Neural cell (in vitro differentiated cells): ENCODE measurements at regions not wholly inside any gene's neighbourhood (a gene's known extent, or its start where the extent isn't known, plus 50 kb on each side); places are given as distances from the start of the nearest gene placed in this dataset.

Experiments used
- H2AFZ ChIP-seq: fragments of 200-600, 300-800 bp; sonication (generic), shearing (Covaris generic); 2 replicates; pipeline ENCODE4 v1.6.0; 2014; ENCODE audit warnings: low read depth, mild to moderate bottlenecking, antibody characterized with exemption, low read length, moderate library complexity
- H3F3A ChIP-seq: fragments of 200-600 bp; shearing (Covaris generic); 2 replicates; pipeline ENCODE4 v1.6.1; 2016; ENCODE audit warnings: mild to moderate bottlenecking, moderate library complexity, mixed read lengths, antibody characterized with exemption, low read length; ENCODE audit not compliant: insufficient read depth, poor library complexity, severe bottlenecking
- H3K27ac ChIP-seq: fragments of 200-600, 300-800 bp; sonication (generic), shearing (Covaris generic); 2 replicates; pipeline ENCODE4 v1.5.1; 2014; ENCODE audit warnings: mild to moderate bottlenecking, low read length, moderate library complexity
- H3K27me3 ChIP-seq: fragments of 300-800, 200-600 bp; sonication (generic), shearing (Covaris generic); 2 replicates; pipeline ENCODE4 v1.6.0; 2014; ENCODE audit warnings: mild to moderate bottlenecking, low read depth, low read length, moderate library complexity; ENCODE audit not compliant: insufficient read depth
- H3K36me3 ChIP-seq: fragments of 300-800, 200-600 bp; sonication (generic), shearing (Covaris generic); 2 replicates; pipeline ENCODE4 v1.5.1; 2014; ENCODE audit warnings: mild to moderate bottlenecking, antibody characterized with exemption, low read length, moderate library complexity; ENCODE audit not compliant: insufficient read depth
- H3K4me2 ChIP-seq: fragments of 300-800, 200-600 bp; sonication (generic), shearing (Covaris generic); 2 replicates; pipeline ENCODE4 v1.6.0; 2014; ENCODE audit warnings: mild to moderate bottlenecking, low read length
- H3K4me3 ChIP-seq: fragments of 300-800, 200-600 bp; sonication (generic), shearing (Covaris generic); 2 replicates; pipeline ENCODE4 v1.5.1; 2014; ENCODE audit warnings: mild to moderate bottlenecking, low read length, moderate library complexity
- H3K79me2 ChIP-seq: fragments of 200-600 bp; shearing (Covaris generic); replicated peaks from 2 replicates; pipeline ENCODE4 v1.6.0; 2014; ENCODE audit warnings: mild to moderate bottlenecking, low read length, moderate library complexity; ENCODE audit not compliant: insufficient read depth
- H3K9ac ChIP-seq: fragments of 300-800, 200-600 bp; sonication (generic), shearing (Covaris generic); 2 replicates; pipeline ENCODE4 v1.6.1; 2016; ENCODE audit warnings: mild to moderate bottlenecking, low read length, mixed read lengths
- H3K9me2 ChIP-seq: fragments of 200-600 bp; shearing (Covaris generic); 2 replicates; pipeline ENCODE4 v1.6.1; 2016; ENCODE audit warnings: mild to moderate bottlenecking, low read length, mixed read lengths; ENCODE audit not compliant: insufficient read depth
- H3K9me3 ChIP-seq: fragments of 200-600, 300-800 bp; sonication (generic), shearing (Covaris generic); 2 replicates; pipeline ENCODE4 v1.6.1; 2016; ENCODE audit warnings: mild to moderate bottlenecking, mixed run types, low read length, moderate library complexity, mixed read lengths
- H4K20me1 ChIP-seq: fragments of 200-600 bp; shearing (Covaris generic); 2 replicates; pipeline ENCODE4 v1.6.1; 2016; ENCODE audit warnings: mild to moderate bottlenecking, mixed run types; ENCODE audit not compliant: insufficient read depth
- EP300 ChIP-seq: fragments of 450-650 bp; conservative IDR thresholded peaks from 2 replicates; pipeline ENCODE4 v1.6.1; 2014; ENCODE audit warnings: antibody characterized with exemption, mild to moderate bottlenecking, moderate library complexity; ENCODE audit not compliant: poor library complexity, severe bottlenecking
- EZH2 ChIP-seq: fragments of 200-600, 300-800 bp; shearing (Covaris generic), sonication (generic); IDR thresholded peaks from 2 replicates; pipeline ENCODE4 v1.6.1; 2014; ENCODE audit warnings: antibody characterized with exemption, low read length, borderline replicate concordance, mild to moderate bottlenecking; ENCODE audit not compliant: insufficient read depth, poor library complexity, severe bottlenecking
- MXI1 ChIP-seq: fragments of 450-650 bp; conservative IDR thresholded peaks from 2 replicates; pipeline ENCODE4 v1.6.1; 2014; ENCODE audit warnings: antibody characterized with exemption, mild to moderate bottlenecking; ENCODE audit not compliant: poor library complexity, severe bottlenecking
- POLR2AphosphoS5 ChIP-seq: IDR thresholded peaks from 2 replicates; pipeline ENCODE4 v1.6.1; 2012
- RAD21 ChIP-seq: fragments of 450-650 bp; conservative IDR thresholded peaks from 2 replicates; pipeline ENCODE4 v1.6.1; 2014; ENCODE audit warnings: antibody characterized with exemption, mild to moderate bottlenecking, moderate library complexity
- SMC3 ChIP-seq: fragments of 450-650 bp; conservative IDR thresholded peaks from 2 replicates; pipeline ENCODE4 v1.6.1; 2014; ENCODE audit warnings: antibody characterized with exemption, mild to moderate bottlenecking, moderate library complexity; ENCODE audit not compliant: poor library complexity
- TF ChIP-seq, protein P1 (sequence below): IDR thresholded peaks from 2 replicates; pipeline ENCODE4 v1.6.1; 2012; ENCODE audit warnings: borderline replicate concordance
- TF ChIP-seq, protein P2 (sequence below): fragments of 450-650 bp; IDR thresholded peaks from 2 replicates; pipeline ENCODE4 v1.5.1; 2014; ENCODE audit warnings: antibody characterized with exemption, mild to moderate bottlenecking, moderate library complexity; ENCODE audit not compliant: poor library complexity, severe bottlenecking

DNA sequence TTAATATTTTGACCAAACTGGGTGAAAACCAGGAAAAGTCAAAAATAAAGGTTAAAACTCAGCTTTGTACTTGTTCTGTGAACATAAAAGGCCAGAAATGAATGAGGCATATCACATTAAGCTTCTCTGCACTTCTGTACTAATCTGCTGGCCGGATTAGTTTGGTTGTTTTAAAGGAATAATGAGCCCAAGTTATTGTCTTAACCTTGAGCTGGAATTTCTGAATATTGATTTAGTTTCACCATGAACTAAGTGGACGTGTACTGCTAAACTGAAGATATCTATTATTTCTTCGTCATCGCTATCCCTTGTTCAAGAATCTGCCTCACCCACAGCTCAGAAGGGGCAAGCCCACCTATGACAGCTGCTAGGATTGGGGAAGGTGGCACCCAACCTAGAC is 101.1 kb upstream of the FRMD4A start:
- Histone ChIP-seq H4K20me1 (no peaks in the 10 kb centered on the region), H3K27ac (no peak overlapping the region), H3K4me3 (no peak overlapping the region), H3K9ac (no peak overlapping the region), H3K9me3 (no peaks in the 10 kb centered on the region), H3K36me3 (no peaks in the 10 kb centered on the region), H3K27me3 (peaks cover 20% of the 10 kb centered on the region), H3K4me2 (no peak overlapping the region), H3F3A (no peaks in the 10 kb centered on the region), H2AFZ (no peak overlapping the region), H3K9me2 (no peaks in the 10 kb centered on the region), H3K79me2 (no peaks in the 10 kb centered on the region)
- TF ChIP-seq MXI1 (no peak), SMC3 (no peak), RAD21 (no peak)
- TF ChIP-seq, protein P1, sequence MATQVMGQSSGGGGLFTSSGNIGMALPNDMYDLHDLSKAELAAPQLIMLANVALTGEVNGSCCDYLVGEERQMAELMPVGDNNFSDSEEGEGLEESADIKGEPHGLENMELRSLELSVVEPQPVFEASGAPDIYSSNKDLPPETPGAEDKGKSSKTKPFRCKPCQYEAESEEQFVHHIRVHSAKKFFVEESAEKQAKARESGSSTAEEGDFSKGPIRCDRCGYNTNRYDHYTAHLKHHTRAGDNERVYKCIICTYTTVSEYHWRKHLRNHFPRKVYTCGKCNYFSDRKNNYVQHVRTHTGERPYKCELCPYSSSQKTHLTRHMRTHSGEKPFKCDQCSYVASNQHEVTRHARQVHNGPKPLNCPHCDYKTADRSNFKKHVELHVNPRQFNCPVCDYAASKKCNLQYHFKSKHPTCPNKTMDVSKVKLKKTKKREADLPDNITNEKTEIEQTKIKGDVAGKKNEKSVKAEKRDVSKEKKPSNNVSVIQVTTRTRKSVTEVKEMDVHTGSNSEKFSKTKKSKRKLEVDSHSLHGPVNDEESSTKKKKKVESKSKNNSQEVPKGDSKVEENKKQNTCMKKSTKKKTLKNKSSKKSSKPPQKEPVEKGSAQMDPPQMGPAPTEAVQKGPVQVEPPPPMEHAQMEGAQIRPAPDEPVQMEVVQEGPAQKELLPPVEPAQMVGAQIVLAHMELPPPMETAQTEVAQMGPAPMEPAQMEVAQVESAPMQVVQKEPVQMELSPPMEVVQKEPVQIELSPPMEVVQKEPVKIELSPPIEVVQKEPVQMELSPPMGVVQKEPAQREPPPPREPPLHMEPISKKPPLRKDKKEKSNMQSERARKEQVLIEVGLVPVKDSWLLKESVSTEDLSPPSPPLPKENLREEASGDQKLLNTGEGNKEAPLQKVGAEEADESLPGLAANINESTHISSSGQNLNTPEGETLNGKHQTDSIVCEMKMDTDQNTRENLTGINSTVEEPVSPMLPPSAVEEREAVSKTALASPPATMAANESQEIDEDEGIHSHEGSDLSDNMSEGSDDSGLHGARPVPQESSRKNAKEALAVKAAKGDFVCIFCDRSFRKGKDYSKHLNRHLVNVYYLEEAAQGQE, result no peak

DNA sequence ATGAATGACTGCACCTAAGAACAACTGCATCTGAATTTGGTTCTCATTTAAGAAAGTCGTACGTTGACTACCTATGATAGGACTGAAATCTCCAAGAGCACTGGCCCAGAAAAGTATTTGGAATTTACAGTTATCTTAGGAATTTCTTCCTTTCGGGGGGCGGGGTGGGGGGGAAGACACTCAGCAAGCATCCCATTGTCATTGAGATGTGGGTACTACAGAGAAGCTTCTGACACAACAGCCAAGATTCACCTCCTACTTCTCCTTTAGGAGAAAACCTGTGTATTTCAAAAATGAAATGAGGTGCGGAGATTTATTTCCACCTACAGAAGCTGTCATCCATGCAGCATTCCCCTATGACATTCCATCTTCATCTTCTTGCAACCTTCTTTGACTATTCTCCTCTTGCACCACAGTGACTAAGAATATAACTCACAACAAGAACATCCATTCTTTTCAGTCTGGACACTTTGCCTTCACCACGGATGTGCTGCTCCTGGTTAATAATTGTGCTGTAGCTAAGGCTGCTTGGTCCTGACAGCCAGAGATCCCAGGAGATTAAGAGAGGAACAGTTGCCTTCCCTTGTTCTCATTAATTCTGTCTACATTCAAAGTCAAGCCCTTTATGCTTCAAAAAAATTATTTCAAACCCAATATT is 98.4 kb upstream of the FRMD4A start:
- H2AFZ ChIP-seq, result no peak overlapping the region
- no peaks in the 10 kb centered on the region for H3K9me2 ChIP-seq
- no peaks in the 10 kb centered on the region for H3K36me3 ChIP-seq
- no peaks in the 10 kb centered on the region for H3F3A ChIP-seq
- H3K9ac ChIP-seq, result no peak overlapping the region
- no peaks in the 10 kb centered on the region for H3K9me3 ChIP-seq
- TF ChIP-seq SMC3, result no peak
- no peak for TF ChIP-seq EZH2
- no peak for TF ChIP-seq EP300
- TF ChIP-seq, protein P2, sequence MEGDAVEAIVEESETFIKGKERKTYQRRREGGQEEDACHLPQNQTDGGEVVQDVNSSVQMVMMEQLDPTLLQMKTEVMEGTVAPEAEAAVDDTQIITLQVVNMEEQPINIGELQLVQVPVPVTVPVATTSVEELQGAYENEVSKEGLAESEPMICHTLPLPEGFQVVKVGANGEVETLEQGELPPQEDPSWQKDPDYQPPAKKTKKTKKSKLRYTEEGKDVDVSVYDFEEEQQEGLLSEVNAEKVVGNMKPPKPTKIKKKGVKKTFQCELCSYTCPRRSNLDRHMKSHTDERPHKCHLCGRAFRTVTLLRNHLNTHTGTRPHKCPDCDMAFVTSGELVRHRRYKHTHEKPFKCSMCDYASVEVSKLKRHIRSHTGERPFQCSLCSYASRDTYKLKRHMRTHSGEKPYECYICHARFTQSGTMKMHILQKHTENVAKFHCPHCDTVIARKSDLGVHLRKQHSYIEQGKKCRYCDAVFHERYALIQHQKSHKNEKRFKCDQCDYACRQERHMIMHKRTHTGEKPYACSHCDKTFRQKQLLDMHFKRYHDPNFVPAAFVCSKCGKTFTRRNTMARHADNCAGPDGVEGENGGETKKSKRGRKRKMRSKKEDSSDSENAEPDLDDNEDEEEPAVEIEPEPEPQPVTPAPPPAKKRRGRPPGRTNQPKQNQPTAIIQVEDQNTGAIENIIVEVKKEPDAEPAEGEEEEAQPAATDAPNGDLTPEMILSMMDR, result no peak
- TF ChIP-seq, protein P1, result no peak
- peak; percentile 11 for TF ChIP-seq POLR2AphosphoS5
- no peak overlapping the region for H3K27ac ChIP-seq
- no peaks in the 10 kb centered on the region for H4K20me1 ChIP-seq
- no peak overlapping the region for H3K4me3 ChIP-seq
- H3K27me3 ChIP-seq, result peaks cover 22% of the 10 kb centered on the region
- H3K79me2 ChIP-seq, result no peaks in the 10 kb centered on the region
- no peak overlapping the region for H3K4me2 ChIP-seq
